GM12874 (cell line): ENCODE measurements at regions not wholly inside any gene's neighbourhood (a gene's known extent, or its start where the extent isn't known, plus 50 kb on each side); places are given as distances from the start of the nearest gene placed in this dataset.

ENCODE experiments used
- TF ChIP-seq, protein P1 (sequence below): IDR thresholded peaks from 2 replicates; pipeline ENCODE4 v1.5.1; 2011; ENCODE audit warnings: low read depth, mild to moderate bottlenecking, control low read depth, low read length, moderate library complexity; ENCODE audit not compliant: insufficient read depth

DNA sequence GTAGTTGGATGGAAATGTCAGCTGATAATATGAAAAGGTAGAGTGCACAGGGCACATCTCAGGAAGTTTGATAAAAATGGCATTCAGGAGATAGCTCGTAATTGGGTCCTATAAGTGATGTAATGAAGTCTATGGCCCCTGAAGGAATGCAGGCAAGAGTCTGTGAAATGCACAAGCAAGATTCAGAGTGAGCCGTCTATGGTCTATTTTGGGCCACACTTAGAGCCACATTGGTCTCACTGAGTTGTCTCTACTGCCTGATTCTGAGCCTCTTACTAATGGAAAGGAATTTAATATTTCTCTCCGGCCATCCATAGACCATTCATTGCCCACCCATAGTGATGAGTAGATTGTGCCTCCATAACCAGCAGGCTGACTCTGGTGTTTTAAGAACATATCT is 111.3 kb upstream of the KCNN2 start:
- TF ChIP-seq, protein P1, sequence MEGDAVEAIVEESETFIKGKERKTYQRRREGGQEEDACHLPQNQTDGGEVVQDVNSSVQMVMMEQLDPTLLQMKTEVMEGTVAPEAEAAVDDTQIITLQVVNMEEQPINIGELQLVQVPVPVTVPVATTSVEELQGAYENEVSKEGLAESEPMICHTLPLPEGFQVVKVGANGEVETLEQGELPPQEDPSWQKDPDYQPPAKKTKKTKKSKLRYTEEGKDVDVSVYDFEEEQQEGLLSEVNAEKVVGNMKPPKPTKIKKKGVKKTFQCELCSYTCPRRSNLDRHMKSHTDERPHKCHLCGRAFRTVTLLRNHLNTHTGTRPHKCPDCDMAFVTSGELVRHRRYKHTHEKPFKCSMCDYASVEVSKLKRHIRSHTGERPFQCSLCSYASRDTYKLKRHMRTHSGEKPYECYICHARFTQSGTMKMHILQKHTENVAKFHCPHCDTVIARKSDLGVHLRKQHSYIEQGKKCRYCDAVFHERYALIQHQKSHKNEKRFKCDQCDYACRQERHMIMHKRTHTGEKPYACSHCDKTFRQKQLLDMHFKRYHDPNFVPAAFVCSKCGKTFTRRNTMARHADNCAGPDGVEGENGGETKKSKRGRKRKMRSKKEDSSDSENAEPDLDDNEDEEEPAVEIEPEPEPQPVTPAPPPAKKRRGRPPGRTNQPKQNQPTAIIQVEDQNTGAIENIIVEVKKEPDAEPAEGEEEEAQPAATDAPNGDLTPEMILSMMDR: no peak

DNA sequence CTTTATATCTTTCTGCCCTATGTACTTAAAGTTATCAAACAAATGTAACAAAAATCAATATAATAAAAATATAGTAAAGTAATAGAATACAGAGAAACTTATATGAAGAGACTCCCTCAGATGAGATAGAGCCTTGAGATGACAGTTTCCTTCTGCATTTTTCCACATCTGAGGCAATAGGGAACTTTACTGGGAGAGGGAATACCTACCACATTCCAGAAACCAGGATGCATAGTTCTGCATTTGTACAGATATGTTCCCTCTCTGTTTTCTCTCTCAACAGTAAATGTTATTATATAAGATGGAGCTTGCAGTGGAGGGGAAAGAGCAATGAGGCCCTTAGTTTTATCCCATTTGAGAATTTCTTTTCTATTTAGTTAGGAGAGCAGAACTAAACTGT is 109.6 kb upstream of the KCNN2 start:
- TF ChIP-seq, protein P1: no peak

DNA sequence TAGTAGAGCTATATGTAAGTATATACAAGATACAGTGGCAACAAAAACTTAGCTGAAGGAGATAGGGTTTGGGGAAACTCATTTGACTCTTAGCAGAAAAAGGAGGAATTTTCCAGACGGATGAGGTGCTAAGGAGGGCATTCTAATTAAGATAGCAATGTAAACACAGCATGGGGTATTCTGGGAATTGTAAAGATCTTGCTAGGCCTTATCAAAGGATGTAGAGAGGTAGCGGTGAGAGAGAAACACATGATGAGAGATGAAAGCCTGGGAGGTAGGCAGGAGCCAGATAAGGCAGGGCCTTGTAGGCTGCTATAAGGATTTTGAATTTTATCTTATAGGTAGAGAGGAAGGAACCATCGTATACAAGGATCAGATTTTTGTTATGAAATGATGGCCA is 106.6 kb upstream of the KCNN2 start:
- TF ChIP-seq, protein P1: no peak

DNA sequence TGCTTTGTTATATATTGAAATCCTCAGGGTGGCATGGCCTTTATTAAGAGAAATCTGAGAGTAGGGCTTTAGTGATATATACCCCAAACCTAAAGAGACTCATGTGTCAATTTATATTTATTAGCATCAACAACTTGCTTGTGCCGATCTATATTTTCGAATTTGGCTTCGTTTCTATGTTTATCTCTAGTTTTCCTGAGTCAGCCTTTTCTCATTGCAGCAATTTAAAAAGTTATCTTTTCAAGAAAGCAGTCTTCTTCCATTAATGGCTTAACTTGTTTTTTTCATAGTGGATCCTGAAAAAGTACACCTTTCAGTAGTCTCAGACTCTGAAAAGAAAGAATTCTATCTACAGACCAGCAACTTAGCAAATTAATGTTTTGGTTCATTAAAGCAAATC is 99.9 kb upstream of the KCNN2 start:
- TF ChIP-seq, protein P1: no peak

DNA sequence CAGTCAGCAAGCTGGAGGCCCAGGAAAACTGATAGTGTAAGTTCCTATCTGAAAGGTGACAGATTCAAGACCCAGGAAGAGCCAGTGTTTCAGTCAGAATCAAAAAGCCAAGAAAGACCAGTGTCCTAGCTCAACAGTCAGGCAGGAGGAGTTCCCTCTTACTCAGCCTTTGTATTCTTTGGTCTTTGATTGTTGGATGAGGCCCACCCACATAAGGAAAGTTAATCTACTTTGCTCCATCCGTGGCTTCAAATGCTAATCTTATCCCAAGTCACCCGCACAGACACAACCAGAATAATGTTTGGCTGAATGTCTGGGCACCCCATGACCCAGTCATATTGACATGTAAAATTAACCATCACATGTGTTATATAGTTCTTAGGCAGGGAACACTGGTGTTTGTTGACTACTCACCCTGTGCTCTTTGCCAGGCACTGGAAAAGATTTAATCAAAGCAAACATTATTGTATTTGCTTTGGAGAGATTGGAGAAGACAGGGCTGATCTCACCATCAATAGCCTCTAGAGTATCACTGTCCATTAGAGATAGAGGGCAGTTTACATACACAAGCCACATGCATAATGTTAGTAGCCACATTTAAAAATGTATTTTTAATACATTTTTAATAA is 96.3 kb upstream of the KCNN2 start:
- TF ChIP-seq, protein P1: no peak

DNA sequence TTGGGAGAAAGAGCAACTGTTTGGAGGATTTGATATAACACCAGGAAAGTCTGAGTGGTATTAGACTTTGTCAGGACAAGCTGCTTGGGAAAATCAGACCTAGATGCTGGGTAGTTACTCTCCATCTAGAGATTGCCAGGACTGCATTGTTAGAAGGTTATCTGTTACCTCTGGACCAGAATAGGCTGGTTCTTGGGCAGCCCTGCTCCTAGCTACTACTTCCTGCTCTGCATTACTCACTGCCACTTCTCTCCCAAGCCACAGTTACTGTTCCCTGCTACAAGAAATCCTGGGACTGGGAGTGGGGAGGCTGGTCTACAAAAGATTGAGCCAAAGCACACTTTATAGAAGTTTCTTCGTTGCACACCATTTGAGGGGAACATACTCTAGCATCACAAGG is 95.5 kb upstream of the KCNN2 start:
- TF ChIP-seq, protein P1: no peak

DNA sequence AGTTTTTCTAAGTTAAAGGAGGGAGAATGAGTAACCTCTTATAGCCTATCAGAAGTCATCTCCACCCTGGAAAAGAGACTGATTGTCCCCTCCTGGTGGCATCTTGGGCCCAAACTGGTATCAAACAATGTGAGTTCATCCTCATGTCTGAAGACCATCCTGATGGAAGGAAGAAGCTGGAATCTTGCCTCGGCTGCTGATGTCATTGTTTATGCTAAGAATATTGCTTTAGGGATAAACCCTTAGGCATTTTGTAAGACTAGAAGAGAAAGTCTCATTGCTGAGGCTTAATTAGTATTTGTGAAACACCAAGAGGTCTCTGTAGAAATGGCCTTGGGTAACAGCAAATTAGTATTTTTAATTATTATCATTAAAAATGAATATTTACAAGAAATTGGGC is 65.7 kb upstream of the KCNN2 start:
- TF ChIP-seq, protein P1: no peak
